GM18909 (cell line): ENCODE measurements at regions not wholly inside any gene's neighbourhood (a gene's known extent, or its start where the extent isn't known, plus 50 kb on each side); places are given as distances from the start of the nearest gene placed in this dataset.

Source experiments
- ATAC-seq: cut with Tn5 transposase; IDR thresholded peaks from one replicate; pipeline ENCODE4 v1.9.1; 2021; ENCODE audit warnings: mild to moderate bottlenecking; ENCODE audit not compliant: unreplicated experiment, poor library complexity

- no peak for ATAC-seq
These were observed 129.4 kb upstream of the PARP11 start for GRCh38 chr12:4002601-4003000.

- no peak for ATAC-seq
These were observed 128.6 kb upstream of the PARP11 start for GRCh38 chr12:4001841-4002240.

- ATAC-seq, result no peak
These were observed 127.8 kb upstream of the PARP11 start for GRCh38 chr12:4001031-4001430.

- ATAC-seq, result no peak
These were observed 126.7 kb upstream of the PARP11 start for GRCh38 chr12:3999904-4000303.

GRCh38 chr12:3998968-3999792 lies 126.0 kb upstream of the PARP11 start:
- no peak for ATAC-seq

- no peak for ATAC-seq
These were observed 125.2 kb upstream of the PARP11 start for GRCh38 chr12:3998397-3998796.

- no peak for ATAC-seq
These were observed 123.1 kb upstream of the PARP11 start for GRCh38 chr12:3996322-3996721.

GRCh38 chr12:3995306-3995705 lies 122.1 kb upstream of the PARP11 start:
- no peak for ATAC-seq

- no peak for ATAC-seq
These were observed 121.3 kb upstream of the PARP11 start for GRCh38 chr12:3994500-3994899.

GRCh38 chr12:3992945-3993344 lies 119.7 kb upstream of the PARP11 start:
- ATAC-seq, result no peak

GRCh38 chr12:3991798-3992580 lies 118.8 kb upstream of the PARP11 start:
- ATAC-seq, result no peak

GRCh38 chr12:3990501-3991280 lies 117.5 kb upstream of the PARP11 start:
- no peak for ATAC-seq

GRCh38 chr12:3989218-3989550 lies 116.0 kb upstream of the PARP11 start:
- no peak for ATAC-seq

GRCh38 chr12:3988519-3989217 lies 115.5 kb upstream of the PARP11 start:
- no peak for ATAC-seq

- ATAC-seq, result no peak
These were observed 114.4 kb upstream of the PARP11 start for GRCh38 chr12:3987571-3987970.

- ATAC-seq, result no peak
These were observed 107.5 kb upstream of the PARP11 start for GRCh38 chr12:3980504-3981272.

GRCh38 chr12:3977621-3978020 lies 104.4 kb upstream of the PARP11 start:
- ATAC-seq, result no peak

GRCh38 chr12:3976351-3976938 lies 103.2 kb upstream of the PARP11 start:
- no peak for ATAC-seq

- no peak for ATAC-seq
These were observed 102.5 kb upstream of the PARP11 start for GRCh38 chr12:3975652-3976051.
